ENCODE measurements at regions not wholly inside any gene's neighbourhood (a gene's known extent, or its start where the extent isn't known, plus 50 kb on each side); places are given as distances from the start of the nearest gene placed in this dataset.

GRCh38 chr6:44636561-44637248 lies 249.2 kb downstream of the CDC5L start:
- no peak for TF ChIP-seq CTCF (IDR thresholded peaks at IDR 0.05)
- TF ChIP-seq MAX (CRISPR knock-in tag; IDR thresholded peaks at IDR 0.05), result no peak
- TF ChIP-seq JUN (CRISPR knock-in tag; IDR thresholded peaks at IDR 0.05), result no peak
